GM21390 (cell line): ENCODE measurements at regions not wholly inside any gene's neighbourhood (a gene's known extent, or its start where the extent isn't known, plus 50 kb on each side); places are given as distances from the start of the nearest gene placed in this dataset.

ENCODE experiments used
- ATAC-seq: cut with Tn5 transposase; IDR thresholded peaks from one replicate; pipeline ENCODE4 v1.9.1; 2021; ENCODE audit not compliant: unreplicated experiment

DNA sequence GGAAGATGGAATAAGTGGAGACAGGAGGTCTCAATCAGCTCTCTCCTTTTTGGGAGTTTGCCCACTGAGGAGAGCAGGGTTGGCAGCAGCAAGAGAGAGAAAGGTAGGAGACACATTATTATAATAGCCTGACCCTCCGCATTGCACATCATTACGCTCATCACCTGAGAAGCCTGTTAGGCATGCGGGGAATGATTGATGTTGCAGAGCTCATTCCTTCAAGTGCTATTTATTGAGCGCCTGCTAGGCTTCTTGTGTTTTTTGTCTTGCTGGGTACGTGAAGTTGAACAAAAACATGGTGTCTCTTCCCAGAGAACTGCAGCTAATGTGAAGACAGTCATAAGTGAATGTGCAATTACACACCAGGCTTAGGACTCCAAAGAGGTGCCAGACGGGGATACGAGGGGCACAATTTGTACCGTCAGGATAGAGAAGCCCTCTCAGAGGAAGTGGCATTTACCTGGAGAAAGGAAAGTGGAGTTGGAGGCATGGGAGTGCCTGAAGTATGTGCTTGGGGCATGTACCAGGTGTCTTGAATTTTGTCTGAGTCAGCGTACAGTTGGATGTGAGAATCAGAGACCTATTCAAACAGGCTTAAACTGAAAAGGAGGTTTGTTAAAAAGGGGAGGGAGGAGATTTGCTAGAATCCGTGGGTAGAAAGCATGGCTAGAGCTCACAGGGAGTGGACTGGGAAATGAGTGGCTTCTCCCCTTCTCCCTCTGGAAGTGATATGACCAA is 90.2 kb upstream of the SOD3 start:
- no peak for ATAC-seq

DNA sequence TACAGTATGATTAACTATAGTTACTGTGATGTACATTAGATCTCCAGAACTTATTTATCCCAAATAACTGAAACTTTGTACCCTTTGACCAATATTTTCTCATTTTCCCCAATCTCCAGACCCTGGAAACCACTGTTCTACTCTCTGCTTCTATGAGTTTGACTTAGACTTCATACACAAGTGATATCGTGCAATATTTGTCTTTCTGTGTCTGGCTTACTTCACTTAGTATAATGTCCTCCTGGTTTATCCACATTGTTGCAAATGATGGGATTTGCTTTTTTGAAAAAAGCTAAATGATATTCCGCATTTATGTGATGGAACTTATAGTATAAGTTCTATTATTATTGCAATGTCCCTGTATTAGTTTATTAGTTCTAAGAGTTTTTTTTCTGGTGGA is 81.8 kb upstream of the SOD3 start:
- no peak for ATAC-seq

DNA sequence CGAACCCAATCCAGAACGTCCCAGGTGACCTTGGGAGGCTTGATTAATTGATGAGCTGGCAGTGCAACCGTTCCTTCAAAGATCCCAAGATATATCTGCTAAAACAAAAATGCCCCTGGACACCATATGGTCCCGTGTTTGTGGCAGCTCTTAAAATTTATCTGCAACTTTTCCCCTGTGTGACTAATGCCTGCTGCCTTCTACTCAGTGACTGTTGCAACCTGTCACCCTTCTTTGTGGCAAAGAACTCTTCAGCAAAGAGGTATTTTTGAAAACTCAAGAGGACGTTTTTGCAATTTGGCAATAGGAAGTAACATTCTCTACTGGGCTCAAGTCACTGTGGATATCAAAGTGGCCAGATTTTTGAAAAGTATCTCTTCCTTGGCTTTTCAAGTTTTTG is 75.8 kb upstream of the SOD3 start:
- no peak for ATAC-seq

DNA sequence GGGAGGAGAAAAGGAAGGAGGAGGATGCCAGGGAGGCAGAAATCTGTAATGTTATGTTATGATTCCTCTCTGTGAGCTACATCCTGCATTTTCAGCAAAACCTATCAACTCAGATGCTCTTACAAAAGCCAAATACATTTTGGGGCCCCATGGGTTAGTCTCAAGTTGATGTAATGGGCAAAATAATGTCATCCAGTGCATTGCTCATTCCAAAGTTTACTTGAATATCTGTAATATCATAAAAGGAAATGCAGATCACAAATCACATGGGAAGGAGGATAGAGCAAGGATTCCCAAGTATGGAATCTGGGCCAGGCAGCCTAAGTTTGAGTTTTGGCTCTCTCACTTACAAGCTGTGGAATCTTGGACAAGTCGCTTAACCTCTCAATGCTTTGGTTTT is 74.9 kb upstream of the SOD3 start:
- ATAC-seq = no peak

DNA sequence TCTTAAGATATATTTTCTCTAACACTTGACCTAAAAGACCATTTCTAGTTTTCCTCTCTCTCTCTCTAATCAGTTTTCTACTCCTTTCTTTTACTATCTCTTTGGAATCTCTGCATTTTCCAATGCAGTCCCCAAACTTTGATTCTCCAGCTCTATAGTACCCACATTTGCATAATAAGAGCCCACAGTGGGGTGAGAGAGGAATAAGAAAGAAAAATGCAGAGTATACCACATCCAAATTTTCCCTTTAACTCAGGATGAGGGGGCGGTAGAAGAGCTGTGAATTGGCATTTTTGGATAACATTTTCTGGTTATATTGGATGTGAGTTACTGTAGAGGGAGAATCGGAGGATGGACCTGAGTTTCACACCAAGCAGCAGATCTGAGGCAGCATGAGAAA is 74.4 kb upstream of the SOD3 start:
- no peak for ATAC-seq

DNA sequence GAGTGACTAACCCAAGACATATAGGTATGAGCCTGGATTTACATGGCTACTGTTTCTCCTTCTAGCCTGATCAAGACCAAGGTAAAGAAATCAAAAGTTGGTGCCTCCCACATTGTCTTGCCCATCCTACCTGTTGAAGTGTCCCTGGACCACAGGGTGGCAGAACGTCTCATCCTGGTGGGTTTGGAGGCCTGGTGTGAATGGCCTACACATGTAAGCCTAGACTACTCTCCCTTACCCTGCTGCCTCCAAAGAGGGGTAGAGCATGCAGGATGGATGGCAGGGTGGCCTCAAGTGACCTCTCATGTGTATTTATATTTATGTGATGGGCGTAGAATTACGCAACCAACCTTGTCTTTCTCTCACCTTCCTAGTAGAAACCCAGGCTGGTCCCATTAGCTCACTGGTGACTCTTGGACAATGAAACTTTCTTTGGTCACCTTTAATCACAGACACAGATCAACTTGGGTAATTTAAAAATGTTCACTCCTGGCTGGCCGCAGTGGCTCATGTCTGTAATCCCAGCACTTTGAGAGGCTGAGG is 73.3 kb upstream of the SOD3 start:
- ATAC-seq = no peak

DNA sequence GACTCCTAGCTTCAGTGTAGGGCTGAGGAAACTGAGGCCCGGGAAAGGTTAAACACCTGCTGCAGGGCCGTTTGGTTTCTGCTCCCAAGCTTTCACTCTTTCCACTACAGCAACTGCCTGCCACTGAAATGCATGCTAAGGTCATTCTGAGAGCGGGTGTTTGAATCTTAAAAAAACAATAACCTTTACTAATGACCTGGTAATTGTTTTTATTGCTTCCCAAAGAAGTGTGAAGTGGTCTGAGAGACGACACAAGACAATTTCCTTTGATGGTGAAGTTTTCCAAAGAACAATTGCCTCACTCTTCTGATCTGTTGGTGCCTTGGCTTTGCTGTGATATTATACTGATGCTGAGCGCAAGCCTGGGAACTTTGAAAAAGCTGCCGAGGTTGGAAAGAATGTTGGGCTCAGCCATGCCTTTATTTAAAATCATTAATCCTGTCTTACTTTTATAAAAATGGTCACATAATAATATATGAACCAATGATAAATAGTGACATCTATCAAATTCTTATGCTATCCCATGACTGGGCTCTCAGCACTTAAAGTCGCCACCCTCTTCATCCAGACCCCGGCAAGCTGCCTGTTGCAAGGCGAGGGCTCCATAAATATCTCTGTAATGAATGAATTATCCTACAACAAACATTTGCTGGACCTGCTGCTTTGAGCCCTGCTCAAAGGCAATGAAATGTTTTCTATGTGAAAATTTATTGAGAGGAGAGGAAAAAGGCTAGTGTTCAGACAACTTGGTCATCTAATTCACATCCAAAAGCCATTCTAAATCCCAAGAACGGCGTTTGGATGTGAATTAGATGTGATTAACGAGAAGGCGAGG is 67.8 kb upstream of the SOD3 start:
- ATAC-seq = no peak

DNA sequence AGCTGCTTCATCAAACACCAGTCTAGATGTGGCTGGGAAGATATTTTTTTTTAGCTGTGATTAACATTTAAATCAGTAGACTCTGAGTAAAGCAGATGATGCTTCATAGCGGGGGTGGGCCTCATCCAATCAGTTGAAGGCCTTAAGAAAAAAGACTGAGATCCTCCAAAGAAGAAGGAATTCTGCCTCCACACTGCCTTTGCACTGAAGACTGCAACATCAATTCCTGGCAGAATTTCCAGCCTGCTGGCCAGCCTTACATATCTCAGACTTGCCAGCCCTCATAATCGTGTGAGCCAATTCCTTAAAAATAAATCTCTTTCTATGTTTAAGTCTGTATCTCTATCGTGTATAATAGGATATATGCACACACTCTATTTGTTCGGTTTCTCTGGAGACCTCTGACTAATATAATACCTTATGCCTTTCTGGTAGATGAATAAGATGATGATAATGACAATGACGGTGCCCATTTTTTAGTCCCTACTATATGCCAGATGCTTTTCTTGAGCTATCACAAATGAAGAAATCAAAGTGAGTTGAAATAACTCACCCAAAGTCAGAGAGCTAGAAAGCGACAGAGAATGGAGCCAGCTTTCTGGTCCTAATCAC is 66.1 kb upstream of the SOD3 start:
- no peak for ATAC-seq

DNA sequence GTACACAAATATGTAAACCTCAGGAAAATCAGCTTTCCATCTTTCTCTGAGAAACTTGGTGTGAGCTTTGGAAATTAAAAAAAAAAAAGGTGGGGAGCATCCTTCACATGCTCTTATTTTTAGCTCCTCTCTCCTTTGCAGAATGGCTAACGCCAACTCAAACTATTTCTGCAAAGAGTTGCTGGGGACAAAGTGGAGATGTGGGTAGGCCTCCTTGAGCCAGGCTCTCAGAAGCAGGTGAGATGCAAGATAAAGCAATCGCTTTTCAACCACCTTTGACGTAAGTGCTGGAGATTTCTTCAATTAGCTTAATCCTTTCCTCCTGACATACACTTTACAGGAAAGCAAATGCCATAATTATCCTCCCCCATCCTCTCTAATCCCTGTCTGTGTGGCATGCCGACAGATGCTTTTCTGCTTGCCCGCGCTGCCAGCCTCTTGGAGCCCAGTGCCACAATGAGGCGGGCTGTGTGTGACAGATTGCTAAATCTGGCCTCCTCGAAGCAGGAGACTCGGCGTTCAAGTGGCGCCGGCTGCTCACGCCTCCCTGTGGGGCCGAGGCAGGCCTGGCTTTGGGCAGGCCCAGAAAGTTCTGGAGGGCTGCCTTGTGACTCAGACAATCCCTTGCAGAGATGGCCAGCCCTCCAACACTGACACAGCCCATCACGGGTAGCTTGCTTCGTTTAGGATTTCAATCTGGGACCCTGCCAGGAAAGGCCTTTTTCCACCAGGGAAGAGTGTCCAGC is 64.9 kb upstream of the SOD3 start:
- ATAC-seq = no peak

DNA sequence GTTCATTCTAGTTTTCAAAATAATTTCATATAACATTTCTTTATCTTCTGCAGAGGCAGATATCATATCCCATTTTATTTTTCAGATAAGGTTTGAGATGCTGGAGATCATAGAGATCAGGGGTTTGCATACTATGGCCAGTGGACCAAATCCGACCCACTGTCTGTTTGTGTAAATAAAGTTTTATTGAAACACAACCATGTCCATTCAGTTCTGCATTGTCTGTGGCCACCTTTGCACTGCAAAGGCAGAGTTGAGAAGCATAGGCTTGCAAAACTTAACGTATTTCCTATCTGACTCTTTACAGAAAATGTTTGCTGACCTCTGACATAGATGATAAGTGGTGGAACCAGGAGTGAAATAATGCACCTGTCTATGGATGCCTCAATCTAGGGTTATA is 63.9 kb upstream of the SOD3 start:
- ATAC-seq = no peak

GRCh38 chr4:24734511-24734910 is 60.9 kb upstream of the SOD3 start:
- no peak for ATAC-seq

DNA sequence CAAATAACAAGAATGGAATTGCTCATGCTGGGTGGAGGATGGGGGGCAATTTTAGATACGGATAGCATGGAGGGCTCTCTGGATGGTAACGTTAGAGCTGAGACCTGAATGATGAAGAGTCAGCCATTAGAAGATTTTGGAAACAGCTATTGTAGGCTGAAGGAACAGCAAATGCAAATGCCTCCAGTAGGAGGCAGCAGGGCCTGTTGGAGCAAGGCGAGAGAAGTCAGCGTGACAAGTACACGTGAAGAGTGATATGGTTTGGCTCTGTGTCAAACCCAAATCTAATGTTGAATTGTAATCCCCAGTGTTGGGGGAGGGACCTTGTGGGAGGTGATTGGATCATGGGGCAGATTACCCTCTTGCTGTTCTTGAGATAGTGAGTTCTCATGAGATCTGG is 59.3 kb upstream of the SOD3 start:
- no peak for ATAC-seq

DNA sequence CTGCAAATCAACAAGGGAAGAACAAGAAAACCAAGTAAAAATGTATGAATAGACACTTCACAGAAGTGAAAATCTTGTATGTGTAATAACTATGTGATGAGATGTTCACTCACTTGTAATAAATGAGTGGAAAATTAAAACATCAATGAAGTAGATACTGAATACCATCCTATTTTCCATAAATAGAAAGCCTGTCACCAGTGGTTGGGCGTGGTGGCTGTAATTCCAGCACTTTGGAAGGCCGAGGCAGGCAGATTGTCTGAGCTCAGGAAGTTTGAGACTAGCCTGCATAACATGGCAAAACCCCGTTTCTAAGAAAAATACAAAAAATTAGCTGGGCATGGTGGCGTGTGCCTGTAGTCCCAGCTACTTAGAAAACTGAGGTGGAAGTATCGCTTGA is 53.5 kb upstream of the SOD3 start:
- no peak for ATAC-seq

- ATAC-seq = no peak
These were observed 53.0 kb upstream of the SOD3 start for GRCh38 chr4:24742335-24742734.

DNA sequence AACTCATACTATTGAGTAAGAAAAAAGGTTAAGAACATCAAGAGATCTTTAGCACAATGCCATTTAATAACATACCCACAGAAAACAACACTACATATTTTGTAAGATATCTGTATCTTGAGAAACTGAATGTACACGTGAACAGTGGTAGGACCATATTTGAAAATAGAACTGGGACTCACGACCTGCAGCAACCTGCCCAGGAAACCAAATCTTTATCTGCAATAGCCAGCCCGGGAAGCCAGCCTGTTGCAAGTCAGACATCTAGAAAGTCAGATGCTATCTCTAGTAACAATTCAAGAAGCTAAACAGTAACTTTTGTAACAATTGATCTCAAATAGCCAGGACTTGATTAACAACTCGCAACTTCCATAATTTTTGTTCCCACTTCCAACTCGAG is 52.6 kb upstream of the SOD3 start:
- no peak for ATAC-seq

DNA sequence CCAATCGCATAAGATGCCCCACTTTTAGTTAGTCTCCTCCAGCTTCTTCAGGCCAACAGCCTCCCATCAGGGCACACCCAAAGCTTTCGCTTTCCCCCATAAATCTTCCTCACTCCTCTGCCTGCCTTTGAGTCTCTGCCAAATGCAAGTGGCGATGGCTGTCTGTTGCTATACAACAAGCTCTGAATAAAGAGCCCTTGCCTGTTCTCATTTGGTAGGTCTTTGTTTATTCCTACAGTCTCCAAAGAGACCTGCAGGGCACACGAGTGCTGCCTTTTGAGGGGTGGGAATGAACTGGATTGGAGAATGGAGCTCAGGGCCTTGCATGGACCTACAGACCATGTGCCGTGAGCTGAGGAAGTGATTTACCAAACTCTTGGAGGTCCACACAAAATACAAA is 52.2 kb upstream of the SOD3 start:
- no peak for ATAC-seq

GRCh38 chr4:24743927-24744326 is 51.4 kb upstream of the SOD3 start:
- no peak for ATAC-seq

GRCh38 chr4:24745172-24745895 is 50.0 kb upstream of the SOD3 start:
- ATAC-seq = no peak
